CD14-positive monocyte (primary cell): ENCODE measurements at regions not wholly inside any gene's neighbourhood (a gene's known extent, or its start where the extent isn't known, plus 50 kb on each side); places are given as distances from the start of the nearest gene placed in this dataset.

ENCODE experiments used
- DNase-seq, 3 donors: peaks; one replicate each; pipeline ENCODE4 v3.0.0-alpha.2; 2011 to 2022
- H2AFZ ChIP-seq: 2 replicates; pipeline ENCODE4 v1.6.0; 2012; ENCODE audit warnings: mild to moderate bottlenecking, low read depth, low read length, inconsistent platforms; ENCODE audit not compliant: insufficient read depth, poor library complexity, severe bottlenecking
- H3K27ac ChIP-seq, 2 donors: 1 replicate in 1 of 2; 2 replicates in 1 of 2; pipeline ENCODE4 v1.5.1; 2012 to 2013; ENCODE audit warnings: low read length in 2 of 2, control low read depth in 1 of 2, inconsistent platforms in 1 of 2, low read depth in 1 of 2, mild to moderate bottlenecking in 1 of 2
- H3K27me3 ChIP-seq, 2 donors: one replicate each; pipeline versions ENCODE4 v1.6.0 to v1.6.1; 2011 to 2013; ENCODE audit warnings: low read length in 2 of 2; ENCODE audit not compliant: control insufficient read depth in 2 of 2, insufficient read depth in 2 of 2
- H3K36me3 ChIP-seq, 2 donors: replicated peaks in 1 of 2; 1 replicate in 1 of 2; 2 replicates in 1 of 2; pipeline versions ENCODE4 v1.5.1 to v1.6.1; 2012 to 2013; ENCODE audit warnings: low read length in 2 of 2, control low read depth in 1 of 2, inconsistent platforms in 1 of 2, mild to moderate bottlenecking in 1 of 2; ENCODE audit not compliant: insufficient read depth in 2 of 2, control insufficient read depth in 1 of 2
- H3K4me1 ChIP-seq, 2 donors: 1 replicate in 1 of 2; 2 replicates in 1 of 2; pipeline versions ENCODE4 v1.5.1 to v1.6.1; 2012 to 2013; ENCODE audit warnings: low read length in 2 of 2, control low read depth in 1 of 2, inconsistent platforms in 1 of 2, mild to moderate bottlenecking in 1 of 2, moderate library complexity in 1 of 2; ENCODE audit not compliant: insufficient read depth in 2 of 2, control insufficient read depth in 1 of 2
- H3K4me2 ChIP-seq: replicated peaks from 2 replicates; pipeline ENCODE3; 2012; ENCODE audit warnings: low read length, moderate library complexity, mild to moderate bottlenecking; ENCODE audit not compliant: poor library complexity, severe bottlenecking; ENCODE audit errors: extremely low read depth
- H3K4me3 ChIP-seq, 3 experiments: fragments of 200-600 bp in 1 of 3; sonication (generic) in 1 of 3; replicated peaks in 1 of 3; 1 replicate in 2 of 3; 2 replicates in 1 of 3; pipeline ENCODE4 v1.5.1; 2011 to 2013; ENCODE audit warnings: low read length in 3 of 3, mild to moderate bottlenecking in 3 of 3, control low read depth in 2 of 3, low read depth in 2 of 3, inconsistent platforms in 1 of 3, moderate library complexity in 1 of 3
- H3K79me2 ChIP-seq: 2 replicates; pipeline ENCODE4 v1.6.0; 2012; ENCODE audit warnings: mild to moderate bottlenecking, control low read depth, inconsistent platforms, low read length, moderate library complexity; ENCODE audit not compliant: insufficient read depth
- H3K9ac ChIP-seq: 2 replicates; pipeline ENCODE4 v1.6.0; 2017; ENCODE audit warnings: low read length, mild to moderate bottlenecking; ENCODE audit not compliant: insufficient read depth, poor library complexity, severe bottlenecking
- H3K9me3 ChIP-seq, 2 donors: replicated peaks in 1 of 2; 1 replicate in 1 of 2; 2 replicates in 1 of 2; pipeline versions ENCODE4 v1.5.1 to v1.6.1; 2012 to 2013; ENCODE audit warnings: low read length in 2 of 2, control low read depth in 1 of 2; ENCODE audit not compliant: control insufficient read depth in 1 of 2, insufficient read depth in 1 of 2
- H4K20me1 ChIP-seq: 2 replicates; pipeline ENCODE4 v1.6.0; 2012; ENCODE audit warnings: mild to moderate bottlenecking, low read length, control low read depth, moderate library complexity; ENCODE audit not compliant: insufficient read depth
- H3K27ac Mint-ChIP-seq, 7 donors: one replicate each; pipeline ENCODE4 v1.8.0; 2020; ENCODE audit warnings: mild to moderate bottlenecking in 7 of 7, mixed read lengths in 7 of 7, moderate library complexity in 6 of 7, inconsistent platforms in 2 of 7
- H3K27me3 Mint-ChIP-seq, 3 donors: one replicate each; pipeline ENCODE4 v1.8.0; 2021 to 2022; ENCODE audit warnings: low read depth in 3 of 3, mild to moderate bottlenecking in 3 of 3, mixed read lengths in 3 of 3, moderate library complexity in 3 of 3, inconsistent platforms in 1 of 3
- H3K36me3 Mint-ChIP-seq, 2 donors: one replicate each; pipeline ENCODE4 v1.8.0; 2020; ENCODE audit warnings: mixed read lengths in 2 of 2, inconsistent platforms in 1 of 2, mild to moderate bottlenecking in 1 of 2
- H3K4me1 Mint-ChIP-seq: one replicate; pipeline ENCODE4 v1.8.0; 2020; ENCODE audit warnings: mild to moderate bottlenecking, mixed read lengths
- H3K4me3 Mint-ChIP-seq, 2 donors: one replicate each; pipeline ENCODE4 v1.8.0; 2020; ENCODE audit warnings: mild to moderate bottlenecking in 2 of 2, mixed read lengths in 2 of 2, moderate library complexity in 1 of 2
- H3K9me3 Mint-ChIP-seq, 7 donors: one replicate each; pipeline ENCODE4 v1.8.0; 2020 to 2022; ENCODE audit warnings: mixed read lengths in 7 of 7, mild to moderate bottlenecking in 6 of 7, moderate library complexity in 6 of 7, inconsistent platforms in 2 of 7
- CTCF ChIP-seq: fragments of 200-600 bp; IDR thresholded peaks from one replicate; pipeline ENCODE4 v1.8.0; 2022; ENCODE audit warnings: antibody characterized with exemption, mild to moderate bottlenecking
- WGBS: methylation state at CpG from one replicate; pipeline ENCODE4 v1.1.5; 2013; ENCODE audit warnings: missing lambda C conversion rate; ENCODE audit not compliant: insufficient coverage; 5-methylcytosine and 5-hydroxymethylcytosine counted together
- intact Hi-C, 2 donors: fragments of 100-400 bp; cut with micrococcal nuclease; formaldehyde crosslinking; loops; one replicate each; pipeline versions ENCODE4 v1.15.0 to v1.15.1; 2023

GRCh38 chr2:5229574-5229973 is 462.6 kb upstream of the SOX11 start:
- no peaks in the 10 kb centered on the region for H3K4me1 Mint-ChIP-seq
- no peak overlapping the region for H2AFZ ChIP-seq
- H3K36me3 ChIP-seq, result no peaks in the 10 kb centered on the region
- WGBS, result no CpG with 5 or more reads among the region's 2 CpGs
- peaks cover 0 to 4% of the 10 kb centered on the region in 2 donors for H3K9me3 ChIP-seq
- no peaks in the 10 kb centered on the region for H3K27me3 ChIP-seq
- H3K4me1 ChIP-seq, result no peaks in the 10 kb centered on the region
- no peak overlapping the region for H3K4me3 ChIP-seq
- H3K4me2 ChIP-seq, result no peak overlapping the region
- no peaks in the 10 kb centered on the region for H3K79me2 ChIP-seq
- H3K27ac Mint-ChIP-seq, result no peak overlapping the region
- no peak overlapping the region for H3K4me3 Mint-ChIP-seq
- TF ChIP-seq CTCF, result no peak
- intact Hi-C loops, result no loop called here
- no peaks in the 10 kb centered on the region for H4K20me1 ChIP-seq
- DNase-seq, result no peak
- peaks cover 0 to 2% (median 0%) of the 10 kb centered on the region in 3 donors for H3K27me3 Mint-ChIP-seq
- H3K9me3 Mint-ChIP-seq, result peaks cover 0 to 14% (median 7%) of the 10 kb centered on the region in 7 donors
- no peak overlapping the region for H3K27ac ChIP-seq
- H3K36me3 Mint-ChIP-seq, result no peaks in the 10 kb centered on the region
- no peak overlapping the region for H3K9ac ChIP-seq

- Histone ChIP-seq H3K27me3 (no peaks in the 10 kb centered on the region), H3K4me1 (no peaks in the 10 kb centered on the region), H3K9ac (no peak overlapping the region), H3K27ac (no peak overlapping the region), H3K9me3 (peaks cover 0 to 6% of the 10 kb centered on the region in 2 donors), H3K4me2 (no peak overlapping the region), H3K4me3 (no peak overlapping the region), H4K20me1 (no peaks in the 10 kb centered on the region), H3K36me3 (no peaks in the 10 kb centered on the region), H3K79me2 (no peaks in the 10 kb centered on the region), H2AFZ (no peak overlapping the region)
- H3K27me3 Mint-ChIP-seq, result peaks cover 0 to 2% (median 0%) of the 10 kb centered on the region in 3 donors
- peak overlapping the region in 1 of 7 donors; percentile 8 for H3K27ac Mint-ChIP-seq
- H3K36me3 Mint-ChIP-seq, result no peaks in the 10 kb centered on the region
- DNase-seq, result no peak
- no peak for TF ChIP-seq CTCF
- 84% methylated on average over 7 of the region's 8 CpGs for WGBS
- H3K4me3 Mint-ChIP-seq, result no peak overlapping the region
- no peaks in the 10 kb centered on the region for H3K4me1 Mint-ChIP-seq
- H3K9me3 Mint-ChIP-seq, result peaks cover 0 to 15% (median 4%) of the 10 kb centered on the region in 7 donors
- intact Hi-C loops, result no loop called here
Observed at GRCh38 chr2:5230444-5230843, 461.7 kb upstream of the SOX11 start.
